HL-60 (cell line): ENCODE measurements at regions not wholly inside any gene's neighbourhood (a gene's known extent, or its start where the extent isn't known, plus 50 kb on each side); places are given as distances from the start of the nearest gene placed in this dataset.

ENCODE experiments used
- CTCF ChIP-seq: IDR thresholded peaks from one replicate; pipeline ENCODE4 v1.5.1; 2011; ENCODE audit warnings: low read length, control low read depth, inconsistent platforms; ENCODE audit not compliant: insufficient read depth
- GABPA ChIP-seq: IDR thresholded peaks from 2 replicates; pipeline ENCODE4 v1.6.1; 2012; ENCODE audit warnings: low read depth
- POLR2AphosphoS5 ChIP-seq: IDR thresholded peaks from 2 replicates; pipeline ENCODE4 v1.6.1; 2012; ENCODE audit warnings: low read depth
- REST ChIP-seq: IDR thresholded peaks from 2 replicates; pipeline ENCODE4 v1.6.1; 2012; ENCODE audit warnings: low read depth; ENCODE audit not compliant: insufficient replicate concordance

DNA sequence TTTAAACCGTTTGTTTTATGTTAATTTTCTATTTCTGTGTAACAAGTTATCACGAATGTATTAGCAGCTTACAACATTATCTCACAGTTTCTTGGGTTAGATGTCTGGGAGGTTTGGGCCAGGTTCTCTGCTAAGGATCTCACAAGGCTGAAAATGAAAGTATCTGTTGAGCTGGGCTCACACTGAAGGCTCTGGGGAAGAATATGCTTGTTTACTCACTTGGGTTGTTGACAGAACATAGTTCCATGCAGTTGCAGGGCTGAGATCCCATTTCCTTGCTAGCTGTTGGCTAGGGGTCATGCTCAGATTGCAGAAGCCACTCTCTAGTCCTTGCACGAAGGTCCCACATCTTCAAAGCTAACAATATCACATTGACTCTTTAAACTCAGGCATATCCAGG is 266.6 kb upstream of the GNAI1 start:
- TF ChIP-seq GABPA, result no peak
- TF ChIP-seq POLR2AphosphoS5, result no peak
- TF ChIP-seq CTCF, result no peak
- TF ChIP-seq REST, result no peak
